Kidney capillary endothelial cell (primary cell): ENCODE measurements at regions not wholly inside any gene's neighbourhood (a gene's known extent, or its start where the extent isn't known, plus 50 kb on each side); places are given as distances from the start of the nearest gene placed in this dataset.
"Not testable (repeated sequence)": the region's sequence is repeated elsewhere in the genome, so short reads cannot be mapped to it uniquely, and the experiment has no call there.

Experiments
- DNase-seq: peaks from one replicate; pipeline ENCODE4 v3.0.0-alpha.2; 2018; ENCODE audit warnings: low spot score

DNA sequence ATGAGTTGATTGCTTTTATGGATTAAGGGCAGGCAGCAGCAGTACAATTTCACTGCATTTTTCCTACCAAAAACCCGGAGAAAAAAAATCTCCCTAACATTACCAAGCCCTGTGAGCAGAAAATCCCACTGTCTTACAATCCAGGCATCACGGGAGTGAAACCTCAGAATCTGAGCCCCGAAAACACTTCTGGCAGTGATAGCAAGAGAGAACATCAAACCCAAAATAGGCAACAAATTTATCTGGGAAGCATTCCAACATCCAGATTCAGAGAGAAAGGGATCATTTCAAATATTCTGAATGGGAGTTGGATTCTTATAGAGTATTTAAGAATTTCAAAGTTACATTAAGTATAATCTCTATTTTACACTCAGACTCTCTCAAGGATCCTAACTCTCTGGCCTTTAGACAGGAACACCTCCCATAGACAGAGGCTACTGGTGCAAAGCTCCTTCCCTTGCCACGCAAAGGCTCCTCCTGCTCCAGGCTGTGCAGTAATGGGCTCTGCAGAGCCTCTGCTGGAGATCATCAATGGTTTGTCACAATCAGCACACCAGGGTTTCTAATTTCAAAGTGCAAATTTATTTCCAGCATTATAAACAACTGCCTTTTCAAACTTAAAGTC, 256.9 kb downstream of the PARM1 start:
- no peak for DNase-seq

- DNase-seq = no peak
Observed at GRCh38 chr4:75180790-75181776, 248.2 kb downstream of the PARM1 start.

DNA sequence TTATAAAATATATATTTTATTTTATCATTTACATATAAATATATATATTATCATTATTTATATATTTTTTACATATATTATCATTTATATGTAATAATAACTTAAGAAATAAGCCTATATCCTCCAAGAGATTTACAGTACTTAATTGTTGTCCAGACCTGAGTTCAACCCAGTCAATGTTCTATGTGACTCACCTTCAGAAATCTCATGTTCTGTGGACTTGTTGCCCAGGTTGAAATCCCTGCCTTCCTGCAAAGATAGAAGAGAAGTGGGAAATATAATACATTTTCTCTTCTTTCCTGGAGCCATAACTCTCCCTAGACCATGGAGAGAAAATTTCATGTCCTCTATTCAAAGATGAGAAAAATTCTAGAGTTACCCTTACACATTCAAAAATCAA, 247.3 kb downstream of the PARM1 start:
- no peak for DNase-seq

GRCh38 chr4:75179510-75179909, 246.6 kb downstream of the PARM1 start:
- DNase-seq = no peak

DNA sequence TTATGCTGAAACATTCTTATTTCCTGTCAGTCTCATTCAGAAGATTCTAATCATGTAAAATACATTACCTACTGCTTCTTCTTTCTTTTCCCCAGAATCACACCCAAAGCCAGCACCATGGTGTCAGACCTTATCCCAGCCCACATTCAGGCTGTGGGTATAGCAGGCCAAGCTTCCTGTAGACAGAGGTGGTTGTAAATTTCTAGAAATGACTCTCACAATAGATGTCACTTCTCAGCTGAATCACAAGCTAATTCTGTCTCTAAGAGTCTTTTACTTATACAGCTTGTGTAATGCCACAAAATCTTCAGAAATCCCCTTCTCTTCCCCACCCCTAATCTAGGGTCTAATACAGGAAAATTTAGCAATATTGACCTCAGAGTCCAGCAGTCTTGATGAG, 239.6 kb downstream of the PARM1 start:
- no peak for DNase-seq

DNA sequence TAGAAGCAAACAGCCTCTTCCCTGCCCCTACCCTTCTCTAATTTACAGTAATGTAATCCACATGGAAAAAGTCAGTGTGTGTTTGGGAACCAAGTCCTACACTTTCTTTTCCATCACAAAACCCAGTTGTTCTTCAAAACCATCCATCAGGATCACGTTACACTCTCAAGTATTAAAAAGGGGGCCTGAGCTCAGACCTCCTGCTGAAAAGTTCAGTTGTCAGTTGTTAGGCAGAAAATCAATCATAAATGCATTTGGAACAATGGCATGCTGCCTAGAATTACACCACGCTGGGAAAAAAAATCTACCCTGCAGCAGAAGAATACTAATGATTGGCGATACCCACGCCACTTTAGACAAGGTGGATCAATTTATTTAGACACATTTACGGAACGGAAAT, 236.5 kb downstream of the PARM1 start:
- DNase-seq = no peak

- DNase-seq = no peak
Observed at GRCh38 chr4:75169020-75169419, 236.1 kb downstream of the PARM1 start.

GRCh38 chr4:75168548-75168947, 235.6 kb downstream of the PARM1 start:
- no peak for DNase-seq

DNA sequence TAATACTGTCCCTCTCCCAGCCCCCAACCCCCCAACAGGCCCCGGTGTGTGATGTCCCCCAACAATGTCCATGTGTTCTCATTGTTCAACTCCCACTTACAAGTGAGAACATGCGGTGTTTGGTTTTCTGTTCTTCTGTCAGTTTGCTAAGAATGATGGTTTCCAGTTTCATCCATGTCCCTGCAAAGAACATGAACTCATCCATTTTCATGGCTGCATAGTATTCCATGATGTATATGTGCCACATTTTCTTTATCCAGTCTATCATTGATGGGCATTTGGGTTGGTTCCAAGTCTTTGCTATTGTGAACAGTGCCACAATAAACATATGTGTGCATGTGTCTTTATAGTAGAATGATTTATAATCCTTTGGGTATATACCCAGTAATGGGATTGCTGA, 232.2 kb downstream of the PARM1 start:
- not testable (repeated sequence) for DNase-seq

DNA sequence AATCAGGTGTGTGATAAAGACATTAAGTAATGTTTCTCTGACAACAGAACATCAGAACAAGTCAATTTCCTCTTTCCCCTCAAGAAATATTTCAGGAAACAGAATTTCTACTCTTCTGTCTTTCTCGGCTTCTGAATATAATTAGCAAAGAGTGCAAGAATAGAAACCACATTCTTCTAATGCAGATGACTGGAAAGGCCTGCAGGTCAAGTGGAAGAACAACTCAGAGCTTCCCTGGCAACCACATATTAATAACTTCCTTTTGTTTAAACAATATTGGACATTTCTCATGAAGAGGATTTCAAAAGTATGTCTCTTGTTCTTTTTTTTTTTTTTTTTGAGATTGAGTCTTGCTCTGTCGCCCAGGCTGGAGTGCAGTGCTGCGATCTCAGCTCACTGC, 225.5 kb downstream of the PARM1 start:
- no peak for DNase-seq

DNA sequence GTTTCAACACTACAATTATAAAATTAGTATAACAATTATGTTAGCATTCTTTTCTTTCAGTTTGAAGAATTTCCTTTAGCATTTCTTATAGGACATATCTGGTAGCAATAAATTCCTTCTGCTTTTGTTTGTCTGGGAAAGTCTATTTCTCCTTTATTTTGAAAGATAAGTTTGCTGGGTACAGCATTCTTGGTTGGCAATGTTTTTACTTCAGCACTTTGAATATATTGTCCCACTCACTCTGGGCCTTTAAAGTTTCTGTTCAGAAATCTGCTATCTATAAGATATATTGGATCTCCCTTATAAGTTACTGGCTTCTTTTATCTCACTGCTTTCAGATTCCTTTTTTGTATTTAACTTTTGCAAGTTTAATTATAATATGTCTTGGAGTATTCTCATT, 222.1 kb downstream of the PARM1 start:
- no peak for DNase-seq

- DNase-seq = no peak
Observed at GRCh38 chr4:75146223-75146622, 213.3 kb downstream of the PARM1 start.

- DNase-seq = no peak
Observed at GRCh38 chr4:75144475-75144874, 211.6 kb downstream of the PARM1 start.

- no peak for DNase-seq
Observed at GRCh38 chr4:75142850-75143249, 209.9 kb downstream of the PARM1 start.

DNA sequence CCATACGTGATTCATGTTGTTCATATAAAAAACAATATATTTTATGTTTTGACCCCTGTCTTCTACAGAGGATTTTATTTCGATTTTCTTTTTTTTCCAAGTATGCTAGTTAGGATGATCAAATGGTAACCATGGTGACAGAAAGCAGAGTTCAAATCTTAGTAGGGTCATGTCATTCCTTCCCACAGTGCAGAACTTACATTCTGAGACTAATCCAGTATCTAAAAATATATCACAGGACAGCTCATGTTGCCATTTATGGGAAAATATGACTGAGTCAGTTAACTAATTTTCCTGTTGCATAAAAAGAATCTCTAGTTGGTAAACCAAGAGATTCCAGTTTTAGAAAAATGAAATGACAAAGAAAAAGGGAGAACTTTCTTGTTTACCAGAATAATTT, 209.5 kb downstream of the PARM1 start:
- DNase-seq = no peak

GRCh38 chr4:75141162-75141561, 208.2 kb downstream of the PARM1 start:
- DNase-seq = no peak

GRCh38 chr4:75137302-75137701, 204.4 kb downstream of the PARM1 start:
- DNase-seq = no peak

- no peak for DNase-seq
Observed at GRCh38 chr4:75135068-75135825, 202.3 kb downstream of the PARM1 start.

GRCh38 chr4:75126870-75127269, 194.0 kb downstream of the PARM1 start:
- DNase-seq = not testable (repeated sequence)

DNA sequence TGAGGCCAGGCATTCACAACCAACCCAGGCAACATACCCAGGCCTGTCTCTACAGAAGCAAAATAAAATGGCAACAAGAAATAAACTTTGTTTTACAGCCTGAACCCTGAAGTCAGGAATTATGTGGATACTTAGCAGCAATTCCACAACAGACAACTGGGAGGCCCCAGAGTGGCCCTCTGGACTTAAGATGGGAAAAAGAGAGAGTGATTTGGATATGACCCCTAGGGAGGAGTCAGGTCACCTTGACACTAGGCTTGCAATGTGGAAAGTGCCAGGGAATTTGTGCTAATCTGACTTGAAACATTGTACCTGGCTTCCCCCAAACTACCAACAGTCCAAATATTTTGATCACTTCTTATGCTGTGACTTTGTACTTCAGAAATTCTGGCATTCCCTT, 193.1 kb downstream of the PARM1 start:
- no peak for DNase-seq

GRCh38 chr4:75122424-75123014, 189.6 kb downstream of the PARM1 start:
- no peak for DNase-seq

- no peak for DNase-seq
Observed at GRCh38 chr4:75118739-75119138, 185.8 kb downstream of the PARM1 start.
